Jurkat, Clone E6-1 (cell line): ENCODE measurements at regions not wholly inside any gene's neighbourhood (a gene's known extent, or its start where the extent isn't known, plus 50 kb on each side); places are given as distances from the start of the nearest gene placed in this dataset.

Source experiments
- DNase-seq: peaks from one replicate; pipeline ENCODE4 v3.0.0-alpha.2; 2011; ENCODE audit warnings: low read depth, low spot score
- H3K4me3 ChIP-seq: 2 replicates; pipeline ENCODE4 v1.5.1; 2011; ENCODE audit warnings: mild to moderate bottlenecking, low read length, control low read depth, moderate library complexity

DNA sequence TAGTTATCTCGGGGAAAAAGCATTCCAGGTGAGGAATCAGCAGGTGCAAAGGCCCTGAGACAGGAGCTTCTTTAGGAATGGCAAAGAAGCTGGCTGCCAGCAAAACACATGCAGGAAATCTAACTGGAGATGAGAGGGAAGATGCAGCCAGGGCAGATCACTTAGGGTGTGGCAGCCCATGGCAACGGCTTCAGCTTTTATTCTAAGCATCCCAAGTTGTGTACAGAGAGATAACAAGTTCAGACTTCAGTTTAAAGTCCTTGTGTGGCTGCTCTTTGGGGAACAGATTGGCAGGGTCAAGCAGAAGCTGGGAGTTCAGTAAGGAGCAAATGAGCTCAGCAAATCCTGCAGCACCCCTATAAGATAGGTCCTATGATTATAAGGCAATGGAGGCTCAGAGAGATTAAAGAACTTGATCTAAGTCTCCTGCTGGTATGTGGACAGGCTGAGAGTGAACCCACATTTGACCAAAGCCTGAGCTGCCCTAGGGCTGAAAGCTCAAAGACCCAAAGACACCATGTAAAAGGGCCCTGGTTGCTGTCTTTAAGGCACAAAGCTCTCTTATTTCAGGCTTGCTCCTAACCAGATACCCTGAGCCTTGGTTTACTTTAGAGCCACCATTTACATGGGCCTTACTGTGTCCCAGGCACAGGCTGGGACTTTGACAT lies 466.8 kb downstream of the SOX6 start:
- no peak overlapping the region for H3K4me3 ChIP-seq
- DNase-seq = no peak

DNA sequence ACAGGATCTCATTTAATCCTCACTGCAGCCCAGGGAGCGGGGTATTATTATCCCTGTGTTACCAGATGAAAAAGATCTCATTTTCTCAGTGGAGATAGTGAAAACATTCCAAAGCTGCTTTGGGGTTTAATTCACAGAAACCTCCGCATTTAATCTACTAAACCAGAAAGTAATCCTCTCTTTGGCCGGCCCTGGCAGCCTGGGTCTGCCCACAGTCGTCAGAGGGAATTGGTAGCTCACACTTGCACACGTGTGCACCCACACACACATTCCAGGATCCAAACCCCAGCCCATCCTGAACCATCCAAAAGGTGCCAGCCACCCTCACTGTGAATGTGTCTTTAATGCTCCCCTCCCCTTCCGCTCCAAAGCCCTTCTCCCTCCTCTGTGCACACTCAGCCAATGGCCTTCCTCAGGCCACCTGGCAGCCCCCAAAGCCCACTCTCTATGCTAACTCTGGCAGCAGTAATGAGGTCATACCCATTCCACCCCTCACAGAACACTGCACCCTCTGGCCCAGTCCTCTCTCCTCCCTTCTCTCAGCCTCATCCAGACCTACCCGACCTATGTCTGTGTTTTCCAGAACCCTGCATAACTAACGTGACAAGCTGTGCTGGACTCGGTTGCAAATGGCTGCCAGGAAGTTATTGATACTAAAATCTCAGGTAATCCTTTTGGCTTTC lies 466.2 kb downstream of the SOX6 start:
- no peak overlapping the region for H3K4me3 ChIP-seq
- no peak for DNase-seq

DNA sequence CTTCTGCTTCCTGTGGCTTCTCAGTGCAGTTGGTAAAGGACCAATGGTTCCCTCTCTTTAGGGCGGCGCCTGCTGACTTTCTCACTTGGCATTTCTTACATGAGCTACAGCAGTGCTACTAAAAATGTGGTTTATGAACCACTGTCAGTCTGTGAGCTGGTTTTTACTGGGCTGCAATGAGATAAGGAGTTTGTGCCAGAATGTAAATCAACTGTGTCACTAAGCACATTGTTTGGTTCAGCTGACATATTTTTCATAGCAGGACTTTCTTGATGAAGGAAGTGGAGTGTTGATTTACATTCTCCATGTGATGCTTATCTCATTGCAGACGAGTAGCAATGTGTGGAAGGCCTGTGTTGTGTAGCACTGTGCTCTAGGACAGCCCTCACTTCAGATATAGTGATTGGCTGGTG lies 463.3 kb downstream of the SOX6 start:
- peak; percentile 26 for DNase-seq
- no peak overlapping the region for H3K4me3 ChIP-seq

DNA sequence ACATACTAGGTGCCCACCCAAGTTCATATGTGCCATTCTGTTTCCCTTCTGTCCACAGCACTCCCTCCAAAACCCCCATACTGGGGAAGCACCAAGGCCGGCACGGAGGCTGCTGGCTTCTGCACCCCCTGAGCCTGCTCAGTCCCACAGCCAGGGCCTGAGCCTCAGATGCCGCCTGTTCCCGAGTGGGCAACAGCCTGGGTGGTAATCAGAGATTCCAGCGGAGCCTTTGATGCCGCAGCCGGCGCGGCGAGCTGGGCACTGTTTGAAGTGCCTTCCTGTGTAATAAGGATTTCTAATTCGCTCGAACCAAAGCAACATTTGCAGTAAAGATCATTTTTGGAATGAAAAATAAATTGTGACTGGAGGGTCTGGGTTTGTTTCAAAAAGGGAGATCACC lies 460.3 kb downstream of the SOX6 start:
- no peak for DNase-seq
- no peak overlapping the region for H3K4me3 ChIP-seq

DNA sequence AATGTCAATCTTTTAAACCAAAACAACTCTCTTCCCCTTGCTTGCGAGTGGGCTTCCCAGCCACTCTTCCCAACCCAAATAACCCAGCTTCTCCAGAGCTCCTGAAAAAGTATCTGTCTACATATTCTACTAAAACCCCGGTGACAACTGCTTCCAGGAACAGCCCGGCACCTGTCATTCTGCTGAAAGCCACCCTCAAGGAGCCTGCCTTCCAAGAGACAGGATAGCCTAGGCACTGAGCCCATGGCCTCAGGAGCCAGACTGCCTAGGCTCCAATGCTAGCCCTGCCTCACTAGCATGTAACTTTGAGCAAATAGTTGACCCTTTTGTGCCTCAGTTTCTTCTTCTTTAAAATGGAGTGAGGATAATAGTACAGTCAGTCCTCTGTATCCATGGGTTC lies 459.8 kb downstream of the SOX6 start:
- no peak overlapping the region for H3K4me3 ChIP-seq
- DNase-seq = no peak

DNA sequence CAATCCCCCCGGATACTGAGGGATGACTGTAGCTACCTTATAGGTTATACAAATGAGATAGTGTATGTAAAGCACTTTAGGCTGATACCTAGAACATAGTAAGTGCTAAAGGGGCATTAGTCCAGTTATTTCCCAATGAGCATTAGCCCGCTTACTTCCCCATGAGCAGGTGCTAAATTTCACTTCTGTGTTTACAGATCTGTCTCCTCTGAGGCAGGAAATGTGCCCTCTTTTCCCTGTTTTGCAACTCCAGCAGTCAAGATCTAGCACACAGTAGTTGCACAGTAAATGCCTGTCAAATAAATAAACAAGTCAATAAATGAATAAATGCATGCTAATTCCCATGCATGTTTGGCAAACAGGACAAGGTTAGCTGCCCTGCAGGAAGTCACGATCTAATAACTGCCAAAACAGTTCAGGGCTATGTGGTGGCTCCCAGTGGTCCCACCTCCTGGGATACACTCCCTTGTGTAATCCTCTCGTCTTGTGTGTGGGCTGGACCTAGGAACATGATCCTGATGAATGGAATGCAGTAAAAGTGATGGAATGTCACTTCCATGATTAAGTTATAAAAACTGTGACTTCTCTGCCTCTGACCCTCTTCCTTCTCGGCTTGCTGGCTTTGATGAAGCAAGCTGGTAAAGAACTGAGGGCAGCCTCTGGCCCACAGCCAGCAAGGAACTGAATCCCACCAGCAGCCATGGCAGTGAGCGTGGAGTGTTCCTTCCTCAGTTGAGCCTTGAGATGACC lies 459.0 kb downstream of the SOX6 start:
- DNase-seq = no peak
- H3K4me3 ChIP-seq = no peak overlapping the region

DNA sequence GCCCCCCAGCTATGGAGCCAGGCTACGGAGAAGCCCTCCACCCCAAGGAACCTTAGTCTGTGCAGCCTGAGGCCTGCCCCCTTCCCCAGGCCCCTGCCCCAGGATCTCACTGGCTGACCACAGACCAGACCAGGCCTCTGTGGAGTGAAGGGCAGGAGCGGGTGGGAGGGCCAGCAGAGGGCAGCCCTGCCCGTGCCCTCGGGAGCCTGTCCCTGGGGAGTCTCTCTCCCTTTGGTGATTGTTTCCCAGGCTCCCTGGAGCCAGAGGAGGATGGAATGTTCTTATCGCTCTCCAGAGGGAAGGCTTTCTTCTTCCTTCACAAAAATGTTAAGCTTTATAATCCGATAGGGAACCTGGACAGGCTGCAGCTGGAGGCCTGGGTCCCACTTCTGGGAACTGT lies 455.3 kb downstream of the SOX6 start:
- no peak overlapping the region for H3K4me3 ChIP-seq
- no peak for DNase-seq

DNA sequence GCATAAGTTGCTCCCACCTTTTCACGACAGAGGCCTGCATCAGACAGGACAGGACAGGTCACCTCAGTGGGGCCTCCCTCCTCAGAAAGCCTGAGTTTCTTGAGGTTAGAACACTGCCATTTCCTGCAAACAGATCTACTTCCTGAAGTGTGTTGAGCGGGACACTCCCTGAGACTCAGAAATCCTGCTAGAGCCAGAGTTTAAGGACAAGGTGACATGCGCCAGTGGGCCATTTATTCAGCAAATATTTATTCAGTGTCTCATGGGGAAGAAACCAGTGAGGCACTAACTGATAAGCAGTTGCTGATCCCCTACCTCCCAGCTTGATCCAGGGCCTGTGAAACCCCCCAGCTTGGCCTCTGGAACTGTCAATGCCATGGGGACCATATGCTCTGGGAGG lies 454.6 kb downstream of the SOX6 start:
- no peak overlapping the region for H3K4me3 ChIP-seq
- no peak for DNase-seq

DNA sequence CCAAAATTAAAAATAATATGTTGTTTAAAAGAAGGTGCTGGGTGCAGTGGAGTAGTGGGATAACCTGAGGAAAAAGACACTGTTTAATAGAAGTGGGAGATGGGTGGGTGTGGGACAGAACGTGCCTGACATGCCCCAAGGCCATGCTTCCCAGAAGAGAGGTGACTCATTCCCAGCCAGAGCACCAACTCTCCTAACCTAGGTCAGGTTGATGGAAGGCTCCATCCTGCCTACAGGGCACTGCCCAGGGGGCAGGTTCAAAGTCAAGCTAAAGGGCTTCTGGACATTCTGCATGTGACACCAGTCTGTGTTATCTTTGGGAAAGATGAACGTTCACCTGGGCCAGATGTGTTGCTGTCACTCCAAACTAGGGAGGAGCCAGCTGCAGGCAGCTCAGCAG lies 453.1 kb downstream of the SOX6 start:
- no peak overlapping the region for H3K4me3 ChIP-seq
- DNase-seq = no peak

DNA sequence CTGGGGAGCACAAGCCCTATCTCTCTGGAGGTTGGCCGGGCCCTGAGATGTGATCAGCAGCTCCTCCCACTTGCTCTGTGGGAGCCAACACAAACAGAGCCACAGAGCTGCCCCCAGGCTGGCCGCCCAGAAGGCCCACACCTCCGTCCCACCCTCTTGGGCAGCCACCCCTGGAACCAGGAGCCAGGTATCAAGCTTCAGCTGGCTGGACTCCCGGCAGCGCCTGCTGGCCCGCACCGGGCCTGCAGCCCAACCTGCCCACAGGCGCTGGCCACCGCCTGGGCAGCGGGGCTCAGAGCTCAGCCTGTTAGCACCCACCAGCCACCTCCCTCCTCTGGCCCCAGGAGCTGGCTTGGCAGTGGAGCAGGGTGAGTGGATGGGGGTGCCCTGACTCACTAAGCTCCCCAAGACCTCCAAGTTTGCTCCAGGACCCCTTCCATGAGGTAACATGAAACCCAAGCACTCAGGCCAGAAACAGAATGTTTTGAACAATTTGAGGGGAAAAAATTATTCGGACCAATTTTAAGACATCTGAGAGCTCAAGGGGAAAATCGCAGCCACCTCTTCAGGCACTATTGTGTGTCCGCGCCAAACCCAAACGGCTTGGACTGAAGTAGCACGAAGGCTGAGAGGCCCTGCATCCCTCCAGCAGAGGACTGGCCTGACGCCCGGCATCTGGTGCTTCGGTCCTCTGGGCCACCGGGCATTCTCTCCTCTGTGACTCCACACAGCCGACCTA lies 450.8 kb downstream of the SOX6 start:
- no peak for DNase-seq
- H3K4me3 ChIP-seq = no peak overlapping the region

DNA sequence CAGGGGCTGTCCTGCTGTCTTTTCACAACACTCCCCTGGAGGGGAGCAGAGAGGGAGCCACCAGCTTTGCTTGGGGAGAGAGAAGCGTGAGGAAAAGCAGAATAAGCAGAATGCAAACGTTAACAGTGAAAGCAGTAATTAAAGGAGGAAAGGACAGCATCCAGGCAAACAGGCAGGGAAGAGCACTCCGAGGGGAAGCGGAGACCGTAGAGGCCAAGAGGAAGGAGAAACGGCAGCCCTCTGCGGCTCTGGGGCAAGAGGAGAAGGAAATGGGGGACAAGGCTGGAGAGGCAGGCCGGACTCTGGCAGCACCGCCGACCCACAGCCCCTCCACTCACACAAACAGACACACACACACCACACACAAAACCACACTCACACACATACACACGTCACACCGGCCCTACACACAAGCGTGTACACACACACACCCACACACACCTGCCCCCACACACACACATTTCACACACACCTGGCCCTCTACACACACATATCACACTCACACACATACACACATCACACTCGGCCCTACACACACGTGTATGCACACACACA lies 449.8 kb downstream of the SOX6 start:
- no peak overlapping the region for H3K4me3 ChIP-seq
- DNase-seq = no peak

DNA sequence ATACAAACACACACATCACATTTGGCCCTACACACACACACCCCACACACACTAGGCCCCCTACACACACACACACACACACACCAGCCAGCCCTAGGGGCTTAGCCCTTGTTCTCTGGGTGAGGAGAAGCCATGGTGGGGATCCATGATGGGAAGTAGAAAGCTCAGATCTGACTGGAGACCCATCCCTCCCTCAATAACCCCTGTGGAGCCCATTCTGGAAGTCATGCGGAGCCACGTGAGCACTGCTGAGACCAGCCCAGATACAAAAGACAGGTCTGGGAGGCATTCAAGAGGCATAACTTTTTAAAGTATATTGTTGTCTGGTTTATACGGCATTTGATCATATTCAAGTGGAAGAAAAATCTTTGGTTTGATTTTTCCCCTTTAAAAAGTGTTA lies 448.5 kb downstream of the SOX6 start:
- H3K4me3 ChIP-seq = no peak overlapping the region
- DNase-seq = no peak

DNA sequence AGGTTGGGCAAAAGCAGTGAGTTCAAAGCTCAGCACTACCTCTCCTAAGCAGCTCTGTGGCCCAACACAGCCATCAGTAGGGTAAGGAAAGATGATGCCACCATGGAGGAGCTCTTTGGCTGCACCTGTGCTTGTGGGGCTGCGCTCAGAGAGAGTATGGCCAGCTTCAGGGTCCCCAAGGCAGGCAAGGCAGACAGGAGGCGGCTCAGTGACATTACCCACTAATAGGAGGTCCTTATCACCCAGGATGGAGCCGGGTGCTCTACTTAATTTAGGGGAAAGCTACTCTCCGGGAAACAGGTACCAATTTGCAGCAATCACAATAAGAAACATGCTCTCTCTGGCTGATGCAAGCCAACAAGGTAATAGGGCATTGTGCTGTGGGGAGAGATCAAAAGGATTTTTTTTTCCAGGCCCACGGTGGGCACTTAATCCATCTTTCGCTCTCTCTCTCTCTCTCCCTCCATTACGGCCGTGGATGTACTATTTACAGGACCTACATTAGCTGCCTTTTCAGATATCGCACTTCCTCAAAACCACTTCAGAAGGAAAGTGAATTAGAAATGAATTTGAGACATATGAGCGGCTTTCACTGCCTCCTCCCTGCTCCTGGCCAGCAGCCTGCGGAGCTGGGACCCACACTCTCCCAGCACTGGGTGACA lies 446.3 kb downstream of the SOX6 start:
- H3K4me3 ChIP-seq = no peak overlapping the region
- DNase-seq = no peak

DNA sequence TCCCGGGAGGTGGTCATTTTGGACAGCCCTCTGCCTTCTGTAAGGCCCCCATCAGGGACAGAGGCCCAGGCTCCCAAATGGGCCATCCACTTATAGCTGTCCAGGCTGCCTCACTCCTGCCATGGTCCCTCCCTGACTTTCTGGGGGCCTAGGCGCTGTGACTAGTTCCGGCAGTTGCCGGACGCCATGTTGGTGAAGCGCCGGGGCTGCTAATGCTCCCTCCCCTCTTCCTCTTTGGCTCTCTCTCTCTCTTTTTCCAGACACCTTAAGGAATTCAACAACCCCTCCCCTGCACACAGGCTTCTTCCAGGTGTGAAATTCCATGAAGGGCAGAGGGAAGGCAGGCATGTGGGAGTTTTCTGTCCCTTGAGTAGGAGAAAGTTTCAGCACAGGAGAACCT lies 445.6 kb downstream of the SOX6 start:
- no peak for DNase-seq
- no peak overlapping the region for H3K4me3 ChIP-seq

DNA sequence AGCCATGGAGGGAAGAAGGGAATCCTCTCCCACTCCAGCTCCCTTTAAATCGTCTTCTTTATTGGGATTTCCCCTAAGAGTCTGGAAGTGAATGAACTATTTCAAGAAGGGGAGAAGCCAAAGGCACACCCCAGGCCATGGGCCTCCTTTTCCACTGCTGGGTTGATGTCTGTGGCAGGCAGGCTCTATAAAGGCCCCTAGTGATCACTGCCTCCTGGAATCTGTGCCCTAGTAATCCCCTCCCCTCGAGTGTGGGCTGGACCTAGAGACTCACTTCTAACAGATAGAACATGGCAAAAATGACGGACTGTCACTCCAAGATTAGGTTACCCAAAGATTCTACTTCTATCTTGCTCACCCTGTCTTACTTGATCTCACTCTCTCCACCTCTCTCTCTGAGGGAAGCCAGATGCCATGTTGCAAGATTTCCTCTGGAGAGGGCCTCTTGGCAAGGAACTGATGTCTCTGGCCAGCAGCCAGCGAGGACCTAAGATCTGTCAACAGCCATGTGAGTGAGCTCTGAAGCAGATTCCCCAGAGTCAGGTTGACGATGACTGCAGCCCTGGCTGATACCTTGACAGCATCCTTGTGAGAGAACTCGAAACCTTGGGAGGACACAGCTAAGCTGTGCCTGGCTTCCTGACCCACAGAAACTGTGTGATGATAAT lies 444.8 kb downstream of the SOX6 start:
- DNase-seq = no peak
- no peak overlapping the region for H3K4me3 ChIP-seq

DNA sequence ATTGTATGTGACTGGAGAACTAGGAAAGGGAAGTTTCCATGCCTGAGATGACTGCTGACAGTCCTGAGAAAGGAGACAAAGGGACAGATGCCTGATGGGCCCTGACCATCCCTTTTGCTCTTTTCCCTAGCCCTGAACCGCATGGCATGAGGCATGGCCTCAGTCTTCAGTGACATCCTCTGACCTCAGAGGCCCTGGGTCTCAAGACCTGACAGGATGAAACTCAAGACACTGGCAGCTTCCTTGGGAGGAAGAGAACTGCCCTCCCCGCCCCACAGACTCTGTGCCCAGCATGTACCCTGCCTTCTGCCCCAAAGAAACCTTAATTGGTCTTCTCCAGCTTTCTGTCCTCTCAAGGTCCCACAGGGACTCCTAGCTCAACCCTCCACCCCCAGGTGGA lies 444.1 kb downstream of the SOX6 start:
- DNase-seq = no peak
- no peak overlapping the region for H3K4me3 ChIP-seq

DNA sequence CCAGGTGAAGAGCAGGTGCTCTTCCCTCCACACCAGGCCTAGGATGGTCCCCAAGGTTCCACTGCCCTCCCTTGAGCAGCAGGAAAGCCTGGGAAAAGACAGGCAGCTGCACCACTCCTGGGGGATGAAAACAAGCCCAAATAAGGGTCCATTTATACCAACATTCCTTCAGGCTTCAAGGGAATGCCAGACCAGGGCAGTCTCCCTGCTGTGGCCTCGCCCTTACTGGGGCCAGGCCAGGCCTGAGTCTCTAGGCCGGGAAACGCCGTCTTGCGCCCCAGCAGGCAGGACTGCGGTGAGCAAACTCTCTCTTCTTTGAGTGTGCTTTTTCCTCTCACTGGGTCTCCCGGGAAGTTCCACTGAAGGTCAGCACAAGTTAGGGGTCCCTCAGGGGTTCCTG lies 443.5 kb downstream of the SOX6 start:
- no peak for DNase-seq
- H3K4me3 ChIP-seq = no peak overlapping the region

DNA sequence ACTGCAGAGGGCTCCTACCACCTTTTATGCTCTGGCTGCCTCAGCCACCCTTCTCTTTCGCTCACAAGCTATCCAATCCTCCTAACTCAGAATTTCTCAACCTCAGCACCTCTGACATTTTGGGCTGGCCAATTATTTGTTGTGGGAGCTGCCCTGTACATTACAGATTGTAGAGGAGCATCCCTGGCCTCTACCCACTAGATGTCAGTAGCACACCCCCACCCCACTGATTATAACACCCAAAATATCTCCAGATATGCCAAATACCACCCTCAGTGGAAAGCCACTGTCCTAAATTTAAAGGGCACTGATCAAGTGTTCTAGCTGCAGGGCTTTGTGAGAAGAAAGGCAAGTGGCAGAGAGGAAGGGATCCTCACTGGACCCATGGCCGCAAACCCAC lies 443.1 kb downstream of the SOX6 start:
- no peak for DNase-seq
- H3K4me3 ChIP-seq = no peak overlapping the region
